Esophagus muscularis mucosa (tissue), 4 donors: ENCODE measurements at regions not wholly inside any gene's neighbourhood (a gene's known extent, or its start where the extent isn't known, plus 50 kb on each side); places are given as distances from the start of the nearest gene placed in this dataset.

Source experiments
- DNase-seq: peaks from one replicate; pipeline ENCODE4 v3.0.0-alpha.2; 2017; ENCODE audit errors: extremely low spot score
- H3K27ac ChIP-seq, 4 donors: fragments of 200-600 bp; sonication (generic); replicated peaks in 1 of 4; 1 replicate in 3 of 4; 2 replicates in 1 of 4; pipeline ENCODE4 v1.5.1; 2016 to 2019; ENCODE audit warnings: mild to moderate bottlenecking in 1 of 4
- H3K27me3 ChIP-seq, 4 donors: fragments of 200-600 bp; sonication (generic); one replicate each; pipeline versions ENCODE4 v1.5.1 to v1.6.0; 2016 to 2019
- H3K36me3 ChIP-seq, 4 donors: fragments of 200-600 bp; sonication (generic); one replicate each; pipeline ENCODE4 v1.5.1; 2016 to 2019
- H3K4me1 ChIP-seq, 4 donors: fragments of 200-600 bp; sonication (generic); one replicate each; pipeline ENCODE4 v1.5.1; 2016 to 2019
- H3K4me3 ChIP-seq, 4 donors: fragments of 200-600 bp; sonication (generic); 1 replicate in 2 of 4; 2 replicates in 2 of 4; pipeline ENCODE4 v1.5.1; 2016 to 2019; ENCODE audit warnings: mild to moderate bottlenecking in 4 of 4, moderate library complexity in 1 of 4
- H3K9me3 ChIP-seq, 4 donors: fragments of 200-600 bp; sonication (generic); 1 replicate in 3 of 4; 2 replicates in 1 of 4; pipeline ENCODE4 v1.5.1; 2016 to 2019
- CTCF ChIP-seq, 3 experiments: fragments of 200-600 bp in 2 of 3; fragments of 450-650 bp in 1 of 3; sonication (generic) in 2 of 3; IDR thresholded peaks; one replicate each; pipeline ENCODE4 v1.5.1; 2017 to 2019; ENCODE audit warnings: antibody characterized with exemption in 3 of 3, mild to moderate bottlenecking in 2 of 3, moderate library complexity in 1 of 3
- EP300 ChIP-seq: sonication (generic); formaldehyde crosslinking; IDR thresholded peaks from one replicate; pipeline ENCODE4 v1.6.1; 2017; ENCODE audit warnings: antibody characterized with exemption
- POLR2A ChIP-seq: fragments of 450-650 bp; IDR thresholded peaks from one replicate; pipeline ENCODE4 v1.6.1; 2017; ENCODE audit warnings: antibody characterized with exemption, moderate library complexity, mild to moderate bottlenecking, low read depth
- POLR2AphosphoS5 ChIP-seq, 2 donors: sonication (generic); formaldehyde crosslinking; IDR thresholded peaks; one replicate each; pipeline ENCODE4 v1.6.1; 2017; ENCODE audit warnings: antibody characterized with exemption in 2 of 2
- WGBS: methylation state at CpG from one replicate; pipeline ENCODE4 v1.1.5; 2018; 5-methylcytosine and 5-hydroxymethylcytosine counted together
- intact Hi-C: fragments of 100-400 bp; cut with DNase I; formaldehyde crosslinking; loops from one replicate; pipeline ENCODE4 v1.15.1; 2023

GRCh38 chr13:22032905-22033304, 362.0 kb downstream of the FGF9 start:
- Histone ChIP-seq H3K27me3 (no peaks in the 10 kb centered on the region), H3K27ac (no peak overlapping the region), H3K9me3 (no peaks in the 10 kb centered on the region), H3K4me1 (peaks cover 0 to 7% (median 0%) of the 10 kb centered on the region in 4 donors), H3K4me3 (no peak overlapping the region), H3K36me3 (no peaks in the 10 kb centered on the region)
- peak; percentile 79 for DNase-seq
- intact Hi-C loops: no loop called here
- 84% methylated on average over 6 of the region's 6 CpGs for WGBS
- no peak for TF ChIP-seq EP300
- TF ChIP-seq POLR2A: no peak
- TF ChIP-seq CTCF (IDR thresholded peaks at IDR 0.05): no peak
- TF ChIP-seq POLR2AphosphoS5 (IDR thresholded peaks at IDR 0.05): no peak

- intact Hi-C loops: no loop called here
- Histone ChIP-seq H3K27ac (no peak overlapping the region), H3K9me3 (peaks cover 0 to 9% (median 2%) of the 10 kb centered on the region in 4 donors), H3K4me1 (no peaks in the 10 kb centered on the region), H3K36me3 (no peaks in the 10 kb centered on the region), H3K27me3 (no peaks in the 10 kb centered on the region), H3K4me3 (no peak overlapping the region)
- TF ChIP-seq CTCF (IDR thresholded peaks at IDR 0.05) (no peak), POLR2AphosphoS5 (IDR thresholded peaks at IDR 0.05) (no peak), EP300 (no peak), POLR2A (no peak)
- no peak for DNase-seq
These were observed 369.1 kb downstream of the FGF9 start for GRCh38 chr13:22039961-22040360.

GRCh38 chr13:22040810-22041364, 370.0 kb downstream of the FGF9 start:
- intact Hi-C loops: no loop called here
- TF ChIP-seq EP300: no peak
- no peak for TF ChIP-seq CTCF (IDR thresholded peaks at IDR 0.05)
- no peak for TF ChIP-seq POLR2A
- TF ChIP-seq POLR2AphosphoS5 (IDR thresholded peaks at IDR 0.05): no peak

GRCh38 chr13:22041741-22042140, 370.9 kb downstream of the FGF9 start:
- intact Hi-C loops: no loop called here
- WGBS: 88% methylated on average over 2 of the region's 2 CpGs
- no peaks in the 10 kb centered on the region for H3K36me3 ChIP-seq
- peaks cover 0 to 9% (median 2%) of the 10 kb centered on the region in 4 donors for H3K9me3 ChIP-seq
- H3K4me1 ChIP-seq: no peaks in the 10 kb centered on the region
- DNase-seq: peak; percentile 39
- no peak overlapping the region for H3K27ac ChIP-seq
- H3K27me3 ChIP-seq: no peaks in the 10 kb centered on the region
- TF ChIP-seq CTCF (IDR thresholded peaks at IDR 0.05) (no peak), POLR2AphosphoS5 (IDR thresholded peaks at IDR 0.05) (no peak), EP300 (no peak), POLR2A (no peak)
- H3K4me3 ChIP-seq: no peak overlapping the region

More at GRCh38 chr13:22040810-22041364, 370.0 kb downstream of the FGF9 start:
- Histone ChIP-seq H3K4me3 (no peak overlapping the region), H3K27me3 (no peaks in the 10 kb centered on the region), H3K27ac (no peak overlapping the region), H3K9me3 (peaks cover 0 to 9% (median 2%) of the 10 kb centered on the region in 4 donors), H3K4me1 (no peaks in the 10 kb centered on the region), H3K36me3 (no peaks in the 10 kb centered on the region)
- DNase-seq: peak; percentile 85
- 82% methylated on average over 23 of the region's 23 CpGs for WGBS
